Kidney epithelial cell (primary cell): ENCODE measurements at regions not wholly inside any gene's neighbourhood (a gene's known extent, or its start where the extent isn't known, plus 50 kb on each side); places are given as distances from the start of the nearest gene placed in this dataset.

Experiments used
- DNase-seq: peaks from one replicate; pipeline ENCODE4 v3.0.0-alpha.2; 2010; ENCODE audit warnings: low read depth
- H3K27me3 ChIP-seq: 2 replicates; pipeline ENCODE4 v1.6.0; 2011; ENCODE audit warnings: low read length; ENCODE audit not compliant: control insufficient read depth, insufficient read depth
- H3K36me3 ChIP-seq: 2 replicates; pipeline ENCODE4 v1.5.1; 2011; ENCODE audit warnings: low read length; ENCODE audit not compliant: control insufficient read depth, insufficient read depth
- H3K4me3 ChIP-seq: 2 replicates; pipeline ENCODE4 v1.5.1; 2011; ENCODE audit warnings: low read depth, mild to moderate bottlenecking, control low read depth, low read length
- CTCF ChIP-seq: IDR thresholded peaks from 2 replicates; pipeline ENCODE4 v1.5.1; 2011; ENCODE audit warnings: mild to moderate bottlenecking, moderate library complexity, low read length, control low read depth, inconsistent platforms; ENCODE audit not compliant: insufficient read depth, poor library complexity, severe bottlenecking

- TF ChIP-seq CTCF = no peak
- H3K27me3 ChIP-seq = no peaks in the 10 kb centered on the region
- no peaks in the 10 kb centered on the region for H3K36me3 ChIP-seq
- H3K4me3 ChIP-seq = no peak overlapping the region
- no peak for DNase-seq
Measured at GRCh38 chr2:16154501-16155280, 214.3 kb downstream of the MYCN start.

GRCh38 chr2:16154061-16154460 lies 213.7 kb downstream of the MYCN start:
- no peak for TF ChIP-seq CTCF
- H3K36me3 ChIP-seq = no peaks in the 10 kb centered on the region
- no peaks in the 10 kb centered on the region for H3K27me3 ChIP-seq
- DNase-seq = no peak
- no peak overlapping the region for H3K4me3 ChIP-seq

GRCh38 chr2:16153754-16154035 lies 213.3 kb downstream of the MYCN start:
- no peak overlapping the region for H3K4me3 ChIP-seq
- H3K36me3 ChIP-seq = no peaks in the 10 kb centered on the region
- TF ChIP-seq CTCF = no peak
- no peaks in the 10 kb centered on the region for H3K27me3 ChIP-seq
- DNase-seq = no peak

- Histone ChIP-seq H3K36me3 (no peaks in the 10 kb centered on the region), H3K27me3 (no peaks in the 10 kb centered on the region), H3K4me3 (no peak overlapping the region)
- TF ChIP-seq CTCF = no peak
- DNase-seq = no peak
Measured at GRCh38 chr2:16152928-16153753, 212.8 kb downstream of the MYCN start.

DNA sequence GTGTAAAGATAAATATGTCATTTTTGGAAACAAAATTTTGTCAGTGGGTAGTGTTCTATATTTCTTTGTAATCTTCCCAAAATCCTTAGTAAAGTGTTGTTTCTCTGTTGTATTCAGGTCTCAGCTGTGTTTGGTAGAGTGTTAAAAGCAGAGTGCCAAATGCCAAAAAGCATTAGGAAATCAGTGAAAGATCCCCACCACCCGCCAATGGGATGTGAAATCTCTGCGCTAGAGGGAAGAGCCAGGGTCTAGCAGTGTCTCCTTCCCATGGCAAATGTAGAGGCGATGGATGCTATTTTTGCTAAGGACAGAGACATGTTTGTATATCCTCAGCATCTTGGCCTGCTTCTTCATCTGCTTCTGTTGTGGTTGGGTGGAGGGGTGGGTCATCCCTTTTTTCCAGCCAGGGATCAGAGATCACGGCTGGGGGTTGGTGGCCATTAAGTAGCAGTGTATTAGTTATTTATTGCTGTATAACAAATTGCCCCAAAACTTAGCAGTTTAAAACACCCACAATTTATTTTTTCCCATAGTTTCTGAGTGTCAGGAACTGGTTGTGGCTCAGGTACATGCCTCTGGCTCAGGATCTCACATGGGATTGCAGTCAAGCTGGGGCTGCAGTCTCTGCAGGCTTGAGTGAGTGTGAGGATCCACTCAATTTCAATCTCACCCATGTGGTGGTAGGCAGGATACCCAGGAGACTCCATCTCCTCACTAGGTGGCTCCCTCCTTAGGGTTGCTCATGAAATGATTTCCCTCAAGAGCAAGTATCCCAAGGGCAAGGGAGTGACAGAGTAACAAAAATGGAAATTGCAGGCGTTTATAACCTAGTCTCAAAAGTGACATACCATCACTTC lies 211.9 kb downstream of the MYCN start:
- Histone ChIP-seq H3K4me3 (no peak overlapping the region), H3K27me3 (no peaks in the 10 kb centered on the region), H3K36me3 (no peaks in the 10 kb centered on the region)
- DNase-seq = no peak
- TF ChIP-seq CTCF = no peak
